RWPE2 (cell line): ENCODE measurements at regions not wholly inside any gene's neighbourhood (a gene's known extent, or its start where the extent isn't known, plus 50 kb on each side); places are given as distances from the start of the nearest gene placed in this dataset.

Experiments
- ATAC-seq: fragments of 200-7000 bp; cut with Tn5 transposase; 3 replicates; pipeline ENCODE4 v1.9.1; 2021; ENCODE audit warnings: low read depth
- DNase-seq: peaks from one replicate; pipeline ENCODE4 v3.0.0-alpha.2; 2020; ENCODE audit warnings: low spot score
- H3K27ac ChIP-seq: fragments of 450-650 bp; 2 replicates; pipeline ENCODE4 v1.5.1; 2017; ENCODE audit warnings: mild to moderate bottlenecking; ENCODE audit not compliant: poor library complexity, severe bottlenecking
- H3K27me3 ChIP-seq: fragments of 250-450 bp; sonication (Bioruptor Pico); 2 replicates; pipeline ENCODE4 v1.5.1; 2021; ENCODE audit warnings: mild to moderate bottlenecking, moderate library complexity; ENCODE audit not compliant: insufficient read depth, poor library complexity, severe bottlenecking
- H3K36me3 ChIP-seq: fragments of 250-450 bp; sonication (Bioruptor Pico); 2 replicates; pipeline ENCODE4 v1.5.1; 2020; ENCODE audit warnings: low read depth, mild to moderate bottlenecking, moderate library complexity
- H3K4me1 ChIP-seq: fragments of 250-450 bp; sonication (Bioruptor Pico); 2 replicates; pipeline ENCODE4 v1.5.1; 2021; ENCODE audit warnings: mild to moderate bottlenecking, moderate library complexity; ENCODE audit not compliant: insufficient read depth, poor library complexity, severe bottlenecking
- H3K4me3 ChIP-seq: fragments of 250-450 bp; sonication (Bioruptor Pico); 2 replicates; pipeline ENCODE4 v1.5.1; 2021; ENCODE audit warnings: mild to moderate bottlenecking, moderate library complexity; ENCODE audit not compliant: severe bottlenecking
- H3K9me3 ChIP-seq: fragments of 250-450 bp; sonication (Bioruptor Pico); 2 replicates; pipeline ENCODE4 v1.5.1; 2021; ENCODE audit warnings: mild to moderate bottlenecking, moderate library complexity; ENCODE audit not compliant: severe bottlenecking
- CTCF ChIP-seq: fragments of 450-650 bp; IDR thresholded peaks from one replicate; pipeline ENCODE4 v1.5.1; 2017; ENCODE audit warnings: mild to moderate bottlenecking, moderate library complexity; ENCODE audit not compliant: poor library complexity, severe bottlenecking

DNA sequence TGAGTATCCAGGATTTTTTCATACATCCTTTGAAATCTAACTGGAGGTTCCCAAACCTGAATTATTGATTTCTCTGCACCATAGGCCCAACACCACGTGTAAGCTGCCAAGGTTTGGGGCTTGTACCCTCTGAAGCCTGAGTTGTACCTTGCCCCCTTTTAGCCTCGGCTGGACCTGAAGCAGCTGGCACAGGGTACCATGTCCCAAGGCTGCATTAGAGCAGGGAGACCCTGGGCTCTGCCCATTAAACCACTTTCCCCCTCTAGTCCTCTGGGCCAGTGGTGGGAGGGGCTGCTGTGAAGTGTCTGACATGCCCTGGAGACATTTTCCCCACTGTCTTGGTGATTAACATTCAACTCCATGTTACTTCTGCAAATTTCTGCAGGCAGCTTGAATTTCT lies 532.9 kb upstream of the NUDT12 start:
- Histone ChIP-seq H3K36me3 (no peaks in the 10 kb centered on the region), H3K9me3 (no peaks in the 10 kb centered on the region), H3K4me1 (no peaks in the 10 kb centered on the region), H3K27me3 (peaks cover 3% of the 10 kb centered on the region), H3K27ac (no peak overlapping the region), H3K4me3 (no peak overlapping the region)
- no peak for DNase-seq
- no peak for ATAC-seq
- TF ChIP-seq CTCF: no peak

GRCh38 chr5:104088876-104089778 lies 526.5 kb upstream of the NUDT12 start:
- Histone ChIP-seq H3K9me3 (no peaks in the 10 kb centered on the region), H3K36me3 (no peaks in the 10 kb centered on the region), H3K27me3 (no peaks in the 10 kb centered on the region), H3K27ac (no peak overlapping the region), H3K4me3 (no peak overlapping the region), H3K4me1 (no peaks in the 10 kb centered on the region)
- no peak for TF ChIP-seq CTCF
- ATAC-seq: no peak
- DNase-seq: no peak

GRCh38 chr5:104084896-104085295 lies 522.3 kb upstream of the NUDT12 start:
- H3K9me3 ChIP-seq: no peaks in the 10 kb centered on the region
- ATAC-seq (no peak), DNase-seq (no peak)
- TF ChIP-seq CTCF: no peak
- no peaks in the 10 kb centered on the region for H3K27me3 ChIP-seq
- H3K4me1 ChIP-seq: no peaks in the 10 kb centered on the region
- no peaks in the 10 kb centered on the region for H3K36me3 ChIP-seq
- no peak overlapping the region for H3K4me3 ChIP-seq
- no peak overlapping the region for H3K27ac ChIP-seq

DNA sequence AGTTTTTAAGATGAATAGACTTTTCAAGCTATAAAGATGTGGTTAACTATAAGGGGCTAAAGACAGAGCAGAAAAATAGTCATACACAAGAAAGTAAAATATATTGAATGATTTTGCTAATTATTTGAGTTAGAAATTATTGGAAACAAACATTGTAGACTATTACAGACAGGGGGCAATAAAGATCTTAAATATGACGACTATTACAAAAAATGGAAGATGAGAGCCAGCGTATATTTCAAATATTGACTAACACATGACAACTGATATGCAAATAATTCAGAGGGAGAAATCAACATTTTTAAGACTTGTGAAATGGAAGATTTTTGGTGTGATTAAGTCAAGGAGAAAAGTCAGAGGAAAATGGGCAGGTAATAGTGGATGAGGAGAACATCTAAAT lies 520.2 kb upstream of the NUDT12 start:
- DNase-seq (no peak), ATAC-seq (no peak)
- no peaks in the 10 kb centered on the region for H3K27me3 ChIP-seq
- TF ChIP-seq CTCF: no peak
- no peak overlapping the region for H3K4me3 ChIP-seq
- no peaks in the 10 kb centered on the region for H3K9me3 ChIP-seq
- H3K4me1 ChIP-seq: no peaks in the 10 kb centered on the region
- H3K27ac ChIP-seq: no peak overlapping the region
- no peaks in the 10 kb centered on the region for H3K36me3 ChIP-seq

- no peaks in the 10 kb centered on the region for H3K27me3 ChIP-seq
- H3K4me1 ChIP-seq: no peaks in the 10 kb centered on the region
- TF ChIP-seq CTCF: no peak
- no peak overlapping the region for H3K4me3 ChIP-seq
- no peaks in the 10 kb centered on the region for H3K36me3 ChIP-seq
- no peak overlapping the region for H3K27ac ChIP-seq
- ATAC-seq (no peak), DNase-seq (no peak)
- no peaks in the 10 kb centered on the region for H3K9me3 ChIP-seq
Measured at GRCh38 chr5:104081232-104081631, 518.6 kb upstream of the NUDT12 start.
